Testis (tissue), 2 donors: ENCODE measurements at regions not wholly inside any gene's neighbourhood (a gene's known extent, or its start where the extent isn't known, plus 50 kb on each side); places are given as distances from the start of the nearest gene placed in this dataset.

Experiments
- POLR2A ChIP-seq: fragments of 450-650 bp; IDR thresholded peaks from one replicate; pipeline ENCODE4 v1.6.1; 2017; ENCODE audit warnings: antibody characterized with exemption, mild to moderate bottlenecking, moderate library complexity
- TF ChIP-seq, protein P1 (sequence below), 3 experiments: fragments of 450-650 bp in 2 of 3; fragments of 200-600 bp in 1 of 3; sonication (generic) in 1 of 3; IDR thresholded peaks; one replicate each; pipeline ENCODE4 v1.5.1; 2016 to 2019; ENCODE audit warnings: antibody characterized with exemption in 3 of 3, mild to moderate bottlenecking in 2 of 3, moderate library complexity in 1 of 3

DNA sequence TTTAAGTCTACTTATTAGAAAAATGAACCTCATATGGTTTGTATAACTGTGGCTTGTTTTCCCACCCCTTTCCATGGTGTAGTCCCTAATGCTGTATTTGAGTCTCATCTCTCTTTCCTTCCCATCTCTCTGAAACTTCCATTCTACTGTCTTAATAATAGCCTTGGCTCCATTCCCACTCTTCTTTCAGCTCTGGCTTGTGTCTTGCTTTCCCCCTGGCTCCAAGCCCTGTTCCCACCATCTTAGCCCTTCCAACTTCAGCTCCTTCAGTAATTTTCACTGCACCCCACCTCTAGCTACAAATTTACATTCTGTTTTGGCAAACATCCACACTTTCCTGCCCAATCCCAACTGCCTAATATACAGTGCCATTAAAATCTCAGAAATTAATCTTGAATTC is 137.5 kb downstream of the SLITRK6 start:
- TF ChIP-seq POLR2A = no peak
- TF ChIP-seq, protein P1, sequence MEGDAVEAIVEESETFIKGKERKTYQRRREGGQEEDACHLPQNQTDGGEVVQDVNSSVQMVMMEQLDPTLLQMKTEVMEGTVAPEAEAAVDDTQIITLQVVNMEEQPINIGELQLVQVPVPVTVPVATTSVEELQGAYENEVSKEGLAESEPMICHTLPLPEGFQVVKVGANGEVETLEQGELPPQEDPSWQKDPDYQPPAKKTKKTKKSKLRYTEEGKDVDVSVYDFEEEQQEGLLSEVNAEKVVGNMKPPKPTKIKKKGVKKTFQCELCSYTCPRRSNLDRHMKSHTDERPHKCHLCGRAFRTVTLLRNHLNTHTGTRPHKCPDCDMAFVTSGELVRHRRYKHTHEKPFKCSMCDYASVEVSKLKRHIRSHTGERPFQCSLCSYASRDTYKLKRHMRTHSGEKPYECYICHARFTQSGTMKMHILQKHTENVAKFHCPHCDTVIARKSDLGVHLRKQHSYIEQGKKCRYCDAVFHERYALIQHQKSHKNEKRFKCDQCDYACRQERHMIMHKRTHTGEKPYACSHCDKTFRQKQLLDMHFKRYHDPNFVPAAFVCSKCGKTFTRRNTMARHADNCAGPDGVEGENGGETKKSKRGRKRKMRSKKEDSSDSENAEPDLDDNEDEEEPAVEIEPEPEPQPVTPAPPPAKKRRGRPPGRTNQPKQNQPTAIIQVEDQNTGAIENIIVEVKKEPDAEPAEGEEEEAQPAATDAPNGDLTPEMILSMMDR (IDR thresholded peaks at IDR 0.05) = no peak
